Lung (tissue), 11 donors: ENCODE measurements at regions not wholly inside any gene's neighbourhood (a gene's known extent, or its start where the extent isn't known, plus 50 kb on each side); places are given as distances from the start of the nearest gene placed in this dataset.

Source experiments
- ATAC-seq: fragments of 200-7000 bp; cut with Tn5 transposase; one replicate; pipeline ENCODE4 v1.9.1; 2020; ENCODE audit warnings: moderate number of reproducible peaks; ENCODE audit not compliant: insufficient read depth, low FRiP score
- DNase-seq, 3 donors: peaks; one replicate each; pipeline ENCODE4 v3.0.0-alpha.2; 2013 to 2017
- H3K27ac ChIP-seq, 2 donors: one replicate each; pipeline ENCODE4 v1.5.1; 2013; ENCODE audit warnings: mild to moderate bottlenecking in 2 of 2, moderate library complexity in 2 of 2, control low read depth in 1 of 2, inconsistent platforms in 1 of 2, low read depth in 1 of 2, low read length in 1 of 2
- H3K27me3 ChIP-seq, 3 donors: one replicate each; pipeline ENCODE4 v1.5.1; 2013; ENCODE audit warnings: low read length in 2 of 3; ENCODE audit not compliant: control insufficient read depth in 3 of 3, insufficient read depth in 3 of 3
- H3K36me3 ChIP-seq, 4 donors: one replicate each; pipeline ENCODE4 v1.5.1; 2013; ENCODE audit warnings: low read length in 4 of 4, mild to moderate bottlenecking in 1 of 4, moderate library complexity in 1 of 4; ENCODE audit not compliant: control insufficient read depth in 4 of 4, insufficient read depth in 4 of 4
- H3K4me1 ChIP-seq, 5 donors: one replicate each; pipeline ENCODE4 v1.5.1; 2013; ENCODE audit warnings: low read length in 5 of 5, mild to moderate bottlenecking in 2 of 5, moderate library complexity in 1 of 5; ENCODE audit not compliant: control insufficient read depth in 5 of 5, insufficient read depth in 5 of 5
- H3K4me3 ChIP-seq: one replicate; pipeline ENCODE4 v1.5.1; 2013; ENCODE audit warnings: mild to moderate bottlenecking, control low read depth, moderate library complexity
- H3K9ac ChIP-seq, 2 donors: one replicate each; pipeline ENCODE4 v1.5.1; 2013; ENCODE audit warnings: low read length in 2 of 2, control low read depth in 1 of 2; ENCODE audit not compliant: insufficient read depth in 1 of 2
- H3K9me3 ChIP-seq, 4 donors: one replicate each; pipeline ENCODE4 v1.5.1; 2013; ENCODE audit warnings: low read length in 3 of 4, mild to moderate bottlenecking in 1 of 4, moderate library complexity in 1 of 4; ENCODE audit not compliant: control insufficient read depth in 4 of 4, insufficient read depth in 3 of 4
- WGBS, 2 donors: extraction: QIAGEN DNeasy Blood & Tissue Kit; methylation state at CpG; one replicate each; pipeline ENCODE4 v1.1.7; 2013; 5-methylcytosine and 5-hydroxymethylcytosine counted together
- TF ChIP-seq, protein P1 (sequence below): IDR thresholded peaks from 2 replicates; pipeline ENCODE4 v1.5.1; 2012; ENCODE audit warnings: mild to moderate bottlenecking; ENCODE audit errors: control extremely low read depth, extremely low read depth
- donor health status: control.
- donor health status: control.
- donor health status: Bipolar disorder and iron deficiency.
- donor health status: healthy.
- donor health status: DM: yes; HTN: yes; CAD: no.

DNA sequence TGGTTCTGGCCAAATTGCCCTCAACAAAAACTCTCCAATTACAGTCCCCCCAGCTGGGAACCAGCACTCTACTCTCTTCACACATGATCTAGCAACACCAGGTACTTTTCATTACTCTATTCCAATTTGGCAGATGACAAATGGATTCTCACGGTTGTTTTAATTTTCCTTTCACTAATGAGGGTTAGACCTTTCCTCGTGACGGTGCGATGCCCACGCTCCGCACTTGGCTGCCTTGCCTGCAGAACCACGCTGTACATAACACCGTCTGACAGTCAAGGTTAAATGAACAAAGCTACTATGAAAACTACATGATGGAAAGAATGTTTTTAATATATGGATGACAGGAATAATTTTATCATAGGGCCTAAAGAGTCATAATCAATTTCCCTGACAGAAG is 141.5 kb downstream of the FBXO15 start:
- Histone ChIP-seq H3K9ac (no peak overlapping the region), H3K4me1 (no peaks in the 10 kb centered on the region), H3K4me3 (no peak overlapping the region), H3K27me3 (no peaks in the 10 kb centered on the region), H3K36me3 (no peaks in the 10 kb centered on the region), H3K27ac (no peak overlapping the region), H3K9me3 (peaks cover 0 to 5% (median 0%) of the 10 kb centered on the region in 4 donors)
- whole genome bisulfite sequencing, 2 donors: 92 to 93% methylated on average over 8 of the region's 8 CpGs
- TF ChIP-seq, protein P1, sequence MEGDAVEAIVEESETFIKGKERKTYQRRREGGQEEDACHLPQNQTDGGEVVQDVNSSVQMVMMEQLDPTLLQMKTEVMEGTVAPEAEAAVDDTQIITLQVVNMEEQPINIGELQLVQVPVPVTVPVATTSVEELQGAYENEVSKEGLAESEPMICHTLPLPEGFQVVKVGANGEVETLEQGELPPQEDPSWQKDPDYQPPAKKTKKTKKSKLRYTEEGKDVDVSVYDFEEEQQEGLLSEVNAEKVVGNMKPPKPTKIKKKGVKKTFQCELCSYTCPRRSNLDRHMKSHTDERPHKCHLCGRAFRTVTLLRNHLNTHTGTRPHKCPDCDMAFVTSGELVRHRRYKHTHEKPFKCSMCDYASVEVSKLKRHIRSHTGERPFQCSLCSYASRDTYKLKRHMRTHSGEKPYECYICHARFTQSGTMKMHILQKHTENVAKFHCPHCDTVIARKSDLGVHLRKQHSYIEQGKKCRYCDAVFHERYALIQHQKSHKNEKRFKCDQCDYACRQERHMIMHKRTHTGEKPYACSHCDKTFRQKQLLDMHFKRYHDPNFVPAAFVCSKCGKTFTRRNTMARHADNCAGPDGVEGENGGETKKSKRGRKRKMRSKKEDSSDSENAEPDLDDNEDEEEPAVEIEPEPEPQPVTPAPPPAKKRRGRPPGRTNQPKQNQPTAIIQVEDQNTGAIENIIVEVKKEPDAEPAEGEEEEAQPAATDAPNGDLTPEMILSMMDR: no peak
- ATAC-seq (no peak), DNase-seq (no peak)

DNA sequence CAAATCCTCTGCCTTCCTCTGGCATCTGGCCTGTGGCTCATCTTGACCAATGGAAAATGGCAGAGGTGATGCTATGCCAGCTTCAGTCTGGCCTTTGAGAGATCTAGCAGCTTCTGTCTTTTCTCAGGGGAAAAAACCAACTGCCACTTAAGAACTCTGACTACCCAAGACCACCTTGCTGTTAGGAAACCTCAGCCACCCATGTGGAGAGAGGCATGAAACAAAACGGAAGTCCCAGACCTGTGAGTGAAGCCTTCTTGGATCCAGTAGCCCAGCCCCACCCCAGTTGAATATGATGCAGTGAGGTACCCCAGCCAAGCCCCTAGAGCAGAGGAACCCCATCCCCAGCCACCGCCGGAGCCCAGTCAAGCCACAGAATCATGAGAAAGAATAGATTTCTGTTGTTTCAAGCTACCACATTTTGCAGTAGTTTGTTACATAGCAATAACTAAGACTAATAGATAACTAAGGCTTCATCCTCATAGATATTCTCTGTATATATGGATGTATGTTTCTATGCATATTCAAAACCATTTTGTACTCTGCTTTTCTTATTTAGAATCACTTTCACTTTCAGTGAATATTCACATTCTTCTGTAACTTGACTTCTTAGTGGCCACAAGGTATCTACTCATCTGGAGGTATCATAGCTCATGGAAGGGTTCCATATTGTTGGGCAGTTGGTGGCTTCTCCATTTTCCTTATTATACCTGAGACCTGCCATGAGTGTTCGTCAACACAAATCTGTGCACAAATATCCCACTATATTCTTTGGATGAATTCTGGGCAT is 142.1 kb downstream of the FBXO15 start:
- TF ChIP-seq, protein P1: no peak
- ATAC-seq (no peak), DNase-seq (no peak)
- Histone ChIP-seq H3K4me1 (no peaks in the 10 kb centered on the region), H3K27me3 (no peaks in the 10 kb centered on the region), H3K9me3 (peaks cover 0 to 6% (median 0%) of the 10 kb centered on the region in 4 donors), H3K27ac (no peak overlapping the region), H3K9ac (no peak overlapping the region), H3K36me3 (no peaks in the 10 kb centered on the region), H3K4me3 (no peak overlapping the region)
- WGBS, 2 donors: 89 to 92% methylated on average over 4 of the region's 4 CpGs

DNA sequence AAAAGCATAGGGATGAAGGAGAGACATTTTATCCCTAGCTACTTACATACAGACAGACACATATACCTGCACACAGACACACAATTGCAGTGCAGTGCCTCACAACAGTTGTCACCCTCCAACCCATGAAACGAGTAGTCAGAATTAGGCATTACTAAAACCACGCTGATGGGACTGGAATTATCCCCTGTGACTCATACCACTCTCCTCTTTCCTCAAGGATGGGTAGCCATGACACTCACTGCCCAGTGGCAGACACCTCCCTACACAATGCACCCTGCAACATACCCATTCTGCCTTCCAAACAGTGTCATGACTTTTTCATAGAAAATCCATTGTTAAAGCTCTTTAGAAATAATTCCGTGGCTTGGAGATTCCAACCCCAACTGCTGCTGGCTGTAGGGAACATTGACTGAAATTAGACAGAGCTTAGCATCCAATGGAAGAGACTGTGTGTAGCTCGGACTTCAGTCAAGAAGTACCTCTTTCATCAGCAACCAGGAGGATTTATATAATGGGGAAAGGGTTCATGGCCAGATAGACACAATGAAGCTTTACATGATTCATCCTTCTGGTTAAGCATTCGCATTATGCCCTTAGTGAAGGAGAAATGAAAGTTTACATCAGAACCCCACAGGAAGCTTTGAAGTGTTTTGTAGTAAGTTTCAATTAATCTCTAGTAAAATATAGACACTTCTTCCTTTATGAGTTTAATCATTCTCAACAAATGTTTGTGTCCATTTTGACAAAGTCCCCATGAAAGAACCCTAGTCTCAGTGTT is 155.2 kb downstream of the FBXO15 start:
- Histone ChIP-seq H3K27me3 (no peaks in the 10 kb centered on the region), H3K27ac (no peak overlapping the region), H3K4me1 (no peaks in the 10 kb centered on the region), H3K9ac (no peak overlapping the region), H3K36me3 (no peaks in the 10 kb centered on the region), H3K4me3 (no peak overlapping the region), H3K9me3 (peaks cover 0 to 2% (median 0%) of the 10 kb centered on the region in 4 donors)
- WGBS, 2 donors: 73 to 88% methylated on average over 5 of the region's 5 CpGs
- DNase-seq: no peak
- TF ChIP-seq, protein P1: no peak
- no peak for ATAC-seq
